ENCODE measurements at regions not wholly inside any gene's neighbourhood (a gene's known extent, or its start where the extent isn't known, plus 50 kb on each side); places are given as distances from the start of the nearest gene placed in this dataset.

DNA sequence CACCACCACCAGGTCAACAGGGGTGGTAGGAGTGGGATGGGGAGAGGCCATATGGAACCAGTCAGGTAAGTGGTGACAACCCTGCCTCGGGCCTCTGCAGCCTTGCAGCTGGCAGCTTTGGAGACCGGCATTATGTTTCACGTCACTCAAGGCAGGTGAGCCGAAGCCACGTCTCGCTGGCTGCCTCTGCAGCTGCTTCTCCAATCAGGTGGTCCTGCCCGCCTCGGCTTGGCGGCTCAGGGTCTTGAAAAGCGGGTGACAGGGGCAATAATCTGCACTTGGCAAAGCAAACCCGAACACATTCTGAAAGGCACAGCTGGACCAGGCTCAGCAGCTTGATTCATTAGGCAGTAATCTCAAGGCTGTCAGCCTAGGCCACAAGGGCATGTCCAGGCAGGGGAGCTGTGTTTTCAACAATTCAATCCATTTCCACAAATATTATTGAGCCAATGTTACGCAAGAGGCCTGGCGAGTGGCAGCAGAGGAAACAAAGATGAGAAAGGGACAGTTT is 77.4 kb upstream of the PCDH8 start:
- TF ChIP-seq POLR2A (IDR thresholded peaks at IDR 0.05; ENCODE audit: low read depth), result no peak
- TF ChIP-seq, protein P1, sequence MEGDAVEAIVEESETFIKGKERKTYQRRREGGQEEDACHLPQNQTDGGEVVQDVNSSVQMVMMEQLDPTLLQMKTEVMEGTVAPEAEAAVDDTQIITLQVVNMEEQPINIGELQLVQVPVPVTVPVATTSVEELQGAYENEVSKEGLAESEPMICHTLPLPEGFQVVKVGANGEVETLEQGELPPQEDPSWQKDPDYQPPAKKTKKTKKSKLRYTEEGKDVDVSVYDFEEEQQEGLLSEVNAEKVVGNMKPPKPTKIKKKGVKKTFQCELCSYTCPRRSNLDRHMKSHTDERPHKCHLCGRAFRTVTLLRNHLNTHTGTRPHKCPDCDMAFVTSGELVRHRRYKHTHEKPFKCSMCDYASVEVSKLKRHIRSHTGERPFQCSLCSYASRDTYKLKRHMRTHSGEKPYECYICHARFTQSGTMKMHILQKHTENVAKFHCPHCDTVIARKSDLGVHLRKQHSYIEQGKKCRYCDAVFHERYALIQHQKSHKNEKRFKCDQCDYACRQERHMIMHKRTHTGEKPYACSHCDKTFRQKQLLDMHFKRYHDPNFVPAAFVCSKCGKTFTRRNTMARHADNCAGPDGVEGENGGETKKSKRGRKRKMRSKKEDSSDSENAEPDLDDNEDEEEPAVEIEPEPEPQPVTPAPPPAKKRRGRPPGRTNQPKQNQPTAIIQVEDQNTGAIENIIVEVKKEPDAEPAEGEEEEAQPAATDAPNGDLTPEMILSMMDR (IDR thresholded peaks at IDR 0.05), result no peak
- no peak for TF ChIP-seq POLR2AphosphoS5 (IDR thresholded peaks at IDR 0.05)
- no peak for TF ChIP-seq EP300 (IDR thresholded peaks at IDR 0.05)

Measured in esophagus muscularis mucosa (tissue), 4 donors.